WTC11 (cell line): ENCODE measurements at regions not wholly inside any gene's neighbourhood (a gene's known extent, or its start where the extent isn't known, plus 50 kb on each side); places are given as distances from the start of the nearest gene placed in this dataset.

Experiments
- ATAC-seq: fragments of 200-7000 bp; cut with Tn5 transposase; 2 replicates; pipeline ENCODE4 v1.10.0; 2021; ENCODE audit warnings: mild to moderate bottlenecking, moderate library complexity
- CTCF ChIA-PET: fragments of 300-600 bp; sonication (Branson Sonifier 250); formaldehyde crosslinking; loops from one replicate; lab custom pipeline; 2021; ENCODE audit warnings: antibody characterized with exemption; lab: Charles Lee
- POLR2A ChIA-PET: fragments of 350-600 bp; sonication (Branson Sonifier 250); formaldehyde crosslinking; loops from one replicate; lab custom pipeline; 2021; ENCODE audit warnings: antibody characterized with exemption; lab: Charles Lee
- DNase-seq: peaks from one replicate; pipeline ENCODE4 v3.0.0; 2021; ENCODE audit warnings: low spot score
- H3K27ac Mint-ChIP-seq: 2 replicates; pipeline ENCODE4 v1.8.0; 2021; ENCODE audit warnings: mixed read lengths
- H3K27me3 Mint-ChIP-seq: 2 replicates; pipeline ENCODE4 v1.8.0; 2021; ENCODE audit warnings: low read depth, mild to moderate bottlenecking, moderate library complexity, mixed read lengths
- H3K36me3 Mint-ChIP-seq: 2 replicates; pipeline ENCODE4 v1.8.0; 2021; ENCODE audit warnings: mixed read lengths
- H3K4me1 Mint-ChIP-seq: 2 replicates; pipeline ENCODE4 v1.8.0; 2022; ENCODE audit warnings: mixed read lengths
- H3K4me3 Mint-ChIP-seq: 2 replicates; pipeline ENCODE4 v1.8.0; 2021; ENCODE audit warnings: mild to moderate bottlenecking, moderate library complexity, mixed read lengths
- H3K9me3 Mint-ChIP-seq: 2 replicates; pipeline ENCODE4 v1.8.0; 2021; ENCODE audit warnings: mixed read lengths
- ATF1 ChIP-seq: sonication (generic); formaldehyde crosslinking; IDR thresholded peaks from 2 replicates; pipeline ENCODE4 v1.8.1; 2023; ENCODE audit warnings: mild to moderate bottlenecking, moderate library complexity, missing genetic modification reagents
- CBFB ChIP-seq: sonication (generic); formaldehyde crosslinking; IDR thresholded peaks from 2 replicates; pipeline ENCODE4 v1.8.1; 2022; ENCODE audit warnings: mild to moderate bottlenecking, low read depth, missing genetic modification reagents
- CDX4 ChIP-seq: fragments of 250-450 bp; sonication (Bioruptor Pico); IDR thresholded peaks from 2 replicates; pipeline ENCODE4 v1.9.0; 2021; ENCODE audit warnings: moderate library complexity, mild to moderate bottlenecking, inconsistent platforms, borderline replicate concordance
- CREB1 ChIP-seq: sonication (generic); formaldehyde crosslinking; IDR thresholded peaks from 2 replicates; pipeline ENCODE4 v1.8.0; 2023; ENCODE audit warnings: mild to moderate bottlenecking, missing genetic modification reagents
- E2F5 ChIP-seq: sonication (generic); formaldehyde crosslinking; IDR thresholded peaks from 2 replicates; pipeline ENCODE4 v1.8.1; 2022; ENCODE audit warnings: mild to moderate bottlenecking, moderate library complexity, missing genetic modification reagents
- GABPB1 ChIP-seq: sonication (generic); formaldehyde crosslinking; IDR thresholded peaks from 2 replicates; pipeline ENCODE4 v1.8.1; 2023; ENCODE audit warnings: mild to moderate bottlenecking, missing genetic modification reagents
- JUN ChIP-seq: sonication (generic); formaldehyde crosslinking; IDR thresholded peaks from 2 replicates; pipeline ENCODE4 v1.8.0; 2023; ENCODE audit warnings: mild to moderate bottlenecking, missing genetic modification reagents
- SOX15 ChIP-seq: fragments of 250-450 bp; sonication (Bioruptor Pico); IDR thresholded peaks from 2 replicates; pipeline ENCODE4 v1.9.0; 2021; ENCODE audit warnings: mild to moderate bottlenecking
- USF1 ChIP-seq: sonication (generic); formaldehyde crosslinking; IDR thresholded peaks from 2 replicates; pipeline ENCODE4 v1.8.0; 2022; ENCODE audit warnings: mild to moderate bottlenecking, missing genetic modification reagents
- ZBTB43 ChIP-seq: sonication (generic); formaldehyde crosslinking; IDR thresholded peaks from 2 replicates; pipeline ENCODE4 v1.8.1; 2023; ENCODE audit warnings: mild to moderate bottlenecking, missing genetic modification reagents
- ZNF317 ChIP-seq: sonication (generic); formaldehyde crosslinking; IDR thresholded peaks from 2 replicates; pipeline ENCODE4 v1.8.1; 2023; ENCODE audit warnings: low read depth, mild to moderate bottlenecking, moderate library complexity, missing genetic modification reagents, borderline replicate concordance
- TF ChIP-seq, protein P1 (sequence below): fragments of 250-450 bp; sonication (Bioruptor Pico); IDR thresholded peaks from 2 replicates; pipeline ENCODE4 v1.9.0; 2021; ENCODE audit warnings: mild to moderate bottlenecking, borderline replicate concordance
- TF ChIP-seq, protein P2 (sequence below): sonication (generic); formaldehyde crosslinking; IDR thresholded peaks from 2 replicates; pipeline ENCODE4 v1.8.0; 2023; ENCODE audit warnings: missing genetic modification reagents, mild to moderate bottlenecking, borderline replicate concordance

DNA sequence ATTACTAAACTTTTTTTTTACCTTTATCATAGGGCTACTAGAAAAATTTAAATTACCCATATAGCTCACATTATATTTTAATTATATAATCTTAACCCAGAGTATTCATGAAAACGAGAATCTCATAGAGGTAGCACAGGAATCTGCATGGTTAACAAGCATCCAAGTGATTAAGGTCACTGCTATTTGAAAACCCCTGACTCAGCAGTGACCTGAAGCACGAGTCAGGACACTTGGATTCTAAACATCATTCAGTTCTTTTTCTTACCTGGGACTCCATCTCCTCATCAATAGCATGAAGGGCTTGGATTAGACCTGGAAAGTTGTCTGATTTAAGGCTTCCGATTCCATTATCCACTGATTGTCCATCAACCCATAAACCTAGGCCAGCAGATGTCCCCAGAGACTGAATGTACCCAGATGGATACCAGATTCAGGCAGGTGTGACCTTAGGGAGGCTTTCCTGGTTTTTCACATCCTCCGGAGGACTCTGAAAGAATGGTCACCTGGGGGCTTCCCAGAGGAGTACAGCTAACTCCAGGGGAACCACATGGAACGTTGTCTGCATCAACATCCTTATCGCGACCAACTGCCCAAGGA is 174.3 kb downstream of the SETD4 start (continued):
- TF ChIP-seq, protein P1, sequence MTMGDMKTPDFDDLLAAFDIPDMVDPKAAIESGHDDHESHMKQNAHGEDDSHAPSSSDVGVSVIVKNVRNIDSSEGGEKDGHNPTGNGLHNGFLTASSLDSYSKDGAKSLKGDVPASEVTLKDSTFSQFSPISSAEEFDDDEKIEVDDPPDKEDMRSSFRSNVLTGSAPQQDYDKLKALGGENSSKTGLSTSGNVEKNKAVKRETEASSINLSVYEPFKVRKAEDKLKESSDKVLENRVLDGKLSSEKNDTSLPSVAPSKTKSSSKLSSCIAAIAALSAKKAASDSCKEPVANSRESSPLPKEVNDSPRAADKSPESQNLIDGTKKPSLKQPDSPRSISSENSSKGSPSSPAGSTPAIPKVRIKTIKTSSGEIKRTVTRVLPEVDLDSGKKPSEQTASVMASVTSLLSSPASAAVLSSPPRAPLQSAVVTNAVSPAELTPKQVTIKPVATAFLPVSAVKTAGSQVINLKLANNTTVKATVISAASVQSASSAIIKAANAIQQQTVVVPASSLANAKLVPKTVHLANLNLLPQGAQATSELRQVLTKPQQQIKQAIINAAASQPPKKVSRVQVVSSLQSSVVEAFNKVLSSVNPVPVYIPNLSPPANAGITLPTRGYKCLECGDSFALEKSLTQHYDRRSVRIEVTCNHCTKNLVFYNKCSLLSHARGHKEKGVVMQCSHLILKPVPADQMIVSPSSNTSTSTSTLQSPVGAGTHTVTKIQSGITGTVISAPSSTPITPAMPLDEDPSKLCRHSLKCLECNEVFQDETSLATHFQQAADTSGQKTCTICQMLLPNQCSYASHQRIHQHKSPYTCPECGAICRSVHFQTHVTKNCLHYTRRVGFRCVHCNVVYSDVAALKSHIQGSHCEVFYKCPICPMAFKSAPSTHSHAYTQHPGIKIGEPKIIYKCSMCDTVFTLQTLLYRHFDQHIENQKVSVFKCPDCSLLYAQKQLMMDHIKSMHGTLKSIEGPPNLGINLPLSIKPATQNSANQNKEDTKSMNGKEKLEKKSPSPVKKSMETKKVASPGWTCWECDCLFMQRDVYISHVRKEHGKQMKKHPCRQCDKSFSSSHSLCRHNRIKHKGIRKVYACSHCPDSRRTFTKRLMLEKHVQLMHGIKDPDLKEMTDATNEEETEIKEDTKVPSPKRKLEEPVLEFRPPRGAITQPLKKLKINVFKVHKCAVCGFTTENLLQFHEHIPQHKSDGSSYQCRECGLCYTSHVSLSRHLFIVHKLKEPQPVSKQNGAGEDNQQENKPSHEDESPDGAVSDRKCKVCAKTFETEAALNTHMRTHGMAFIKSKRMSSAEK = no peak
- TF ChIP-seq SOX15 (CRISPR knock-in tag) (no peak), CDX4 (no peak), USF1 (no peak)

DNA sequence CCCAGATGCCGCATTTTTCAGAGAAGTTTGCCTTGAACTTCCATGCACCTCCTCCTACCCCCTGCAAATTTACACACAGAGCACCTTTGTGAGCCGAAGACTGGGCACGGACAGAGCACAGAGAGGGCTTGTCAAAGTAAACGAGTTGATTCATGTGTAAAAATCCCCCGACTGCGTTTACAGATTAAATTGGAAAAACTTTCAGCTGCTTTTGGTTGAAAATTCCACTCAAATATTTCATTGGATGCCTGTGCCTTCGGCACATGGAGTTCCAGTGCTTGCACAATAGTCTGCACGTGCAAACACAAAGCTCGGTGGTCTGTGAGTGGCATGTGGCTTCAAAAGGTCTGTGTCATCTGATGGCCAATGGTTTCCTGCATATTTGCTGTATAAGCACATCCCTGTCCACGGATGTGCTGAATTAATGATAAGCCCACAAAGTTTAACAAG is 177.5 kb downstream of the SETD4 start:
- POLR2A ChIA-PET = no interaction called here
- Mint-ChIP-seq H3K27ac (no peak overlapping the region), H3K27me3 (peaks cover 2% of the 10 kb centered on the region; the same call in 1 of the 2 replicates), H3K9me3 (0 out of 2 replicates have a peak, but pooled peaks cover 3% of the 10 kb centered on the region), H3K36me3 (no peaks in the 10 kb centered on the region), H3K4me1 (peaks cover 26% of the 10 kb centered on the region), H3K4me3 (no peak overlapping the region)
- DNase-seq = no peak
- TF ChIP-seq JUN (CRISPR knock-in tag) (no peak), CREB1 (no peak), GABPB1 (CRISPR knock-in tag) (no peak), ZNF317 (CRISPR knock-in tag) (no peak), CBFB (CRISPR knock-in tag) (no peak), ATF1 (CRISPR knock-in tag) (no peak), E2F5 (CRISPR knock-in tag) (no peak), ZBTB43 (CRISPR knock-in tag) (no peak)
- TF ChIP-seq, protein P2, sequence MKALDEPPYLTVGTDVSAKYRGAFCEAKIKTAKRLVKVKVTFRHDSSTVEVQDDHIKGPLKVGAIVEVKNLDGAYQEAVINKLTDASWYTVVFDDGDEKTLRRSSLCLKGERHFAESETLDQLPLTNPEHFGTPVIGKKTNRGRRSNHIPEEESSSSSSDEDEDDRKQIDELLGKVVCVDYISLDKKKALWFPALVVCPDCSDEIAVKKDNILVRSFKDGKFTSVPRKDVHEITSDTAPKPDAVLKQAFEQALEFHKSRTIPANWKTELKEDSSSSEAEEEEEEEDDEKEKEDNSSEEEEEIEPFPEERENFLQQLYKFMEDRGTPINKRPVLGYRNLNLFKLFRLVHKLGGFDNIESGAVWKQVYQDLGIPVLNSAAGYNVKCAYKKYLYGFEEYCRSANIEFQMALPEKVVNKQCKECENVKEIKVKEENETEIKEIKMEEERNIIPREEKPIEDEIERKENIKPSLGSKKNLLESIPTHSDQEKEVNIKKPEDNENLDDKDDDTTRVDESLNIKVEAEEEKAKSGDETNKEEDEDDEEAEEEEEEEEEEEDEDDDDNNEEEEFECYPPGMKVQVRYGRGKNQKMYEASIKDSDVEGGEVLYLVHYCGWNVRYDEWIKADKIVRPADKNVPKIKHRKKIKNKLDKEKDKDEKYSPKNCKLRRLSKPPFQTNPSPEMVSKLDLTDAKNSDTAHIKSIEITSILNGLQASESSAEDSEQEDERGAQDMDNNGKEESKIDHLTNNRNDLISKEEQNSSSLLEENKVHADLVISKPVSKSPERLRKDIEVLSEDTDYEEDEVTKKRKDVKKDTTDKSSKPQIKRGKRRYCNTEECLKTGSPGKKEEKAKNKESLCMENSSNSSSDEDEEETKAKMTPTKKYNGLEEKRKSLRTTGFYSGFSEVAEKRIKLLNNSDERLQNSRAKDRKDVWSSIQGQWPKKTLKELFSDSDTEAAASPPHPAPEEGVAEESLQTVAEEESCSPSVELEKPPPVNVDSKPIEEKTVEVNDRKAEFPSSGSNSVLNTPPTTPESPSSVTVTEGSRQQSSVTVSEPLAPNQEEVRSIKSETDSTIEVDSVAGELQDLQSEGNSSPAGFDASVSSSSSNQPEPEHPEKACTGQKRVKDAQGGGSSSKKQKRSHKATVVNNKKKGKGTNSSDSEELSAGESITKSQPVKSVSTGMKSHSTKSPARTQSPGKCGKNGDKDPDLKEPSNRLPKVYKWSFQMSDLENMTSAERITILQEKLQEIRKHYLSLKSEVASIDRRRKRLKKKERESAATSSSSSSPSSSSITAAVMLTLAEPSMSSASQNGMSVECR (CRISPR knock-in tag) = no peak
- TF ChIP-seq, protein P1 = no peak
- ATAC-seq = peak; percentile 66
- CTCF ChIA-PET = interaction anchor here (0.8 to 1.3 kb wide), 3 partner anchors 146 to 1137 kb away, joined by 3 read pairs; no protein-coding TSS in a partner anchor
